ENCODE measurements at regions not wholly inside any gene's neighbourhood (a gene's known extent, or its start where the extent isn't known, plus 50 kb on each side); places are given as distances from the start of the nearest gene placed in this dataset.

DNA sequence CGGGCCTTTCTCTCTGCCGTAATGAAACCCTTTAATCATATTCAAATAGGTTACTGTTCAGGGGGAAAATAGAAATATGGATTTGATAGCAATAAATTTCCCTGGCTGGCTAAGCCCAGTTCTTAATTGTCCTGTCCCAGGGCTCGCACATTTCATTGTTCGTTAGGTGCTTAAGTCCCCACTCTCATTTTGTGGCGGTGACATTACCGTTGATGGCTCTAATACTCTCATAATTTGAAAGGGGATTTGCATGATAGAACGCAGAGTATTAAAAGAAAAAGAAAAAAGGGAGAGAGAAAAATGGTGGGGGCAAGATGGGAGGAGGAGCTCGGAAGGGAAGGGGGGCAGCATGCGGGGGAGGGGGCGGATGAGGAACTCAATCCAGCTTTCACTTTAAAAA lies 79.1 kb upstream of the FOXP4 start:
- TF ChIP-seq, protein P1, sequence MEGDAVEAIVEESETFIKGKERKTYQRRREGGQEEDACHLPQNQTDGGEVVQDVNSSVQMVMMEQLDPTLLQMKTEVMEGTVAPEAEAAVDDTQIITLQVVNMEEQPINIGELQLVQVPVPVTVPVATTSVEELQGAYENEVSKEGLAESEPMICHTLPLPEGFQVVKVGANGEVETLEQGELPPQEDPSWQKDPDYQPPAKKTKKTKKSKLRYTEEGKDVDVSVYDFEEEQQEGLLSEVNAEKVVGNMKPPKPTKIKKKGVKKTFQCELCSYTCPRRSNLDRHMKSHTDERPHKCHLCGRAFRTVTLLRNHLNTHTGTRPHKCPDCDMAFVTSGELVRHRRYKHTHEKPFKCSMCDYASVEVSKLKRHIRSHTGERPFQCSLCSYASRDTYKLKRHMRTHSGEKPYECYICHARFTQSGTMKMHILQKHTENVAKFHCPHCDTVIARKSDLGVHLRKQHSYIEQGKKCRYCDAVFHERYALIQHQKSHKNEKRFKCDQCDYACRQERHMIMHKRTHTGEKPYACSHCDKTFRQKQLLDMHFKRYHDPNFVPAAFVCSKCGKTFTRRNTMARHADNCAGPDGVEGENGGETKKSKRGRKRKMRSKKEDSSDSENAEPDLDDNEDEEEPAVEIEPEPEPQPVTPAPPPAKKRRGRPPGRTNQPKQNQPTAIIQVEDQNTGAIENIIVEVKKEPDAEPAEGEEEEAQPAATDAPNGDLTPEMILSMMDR (IDR thresholded peaks at IDR 0.05): no peak
- TF ChIP-seq POLR2A (IDR thresholded peaks at IDR 0.05): no peak
